ENCODE measurements at regions not wholly inside any gene's neighbourhood (a gene's known extent, or its start where the extent isn't known, plus 50 kb on each side); places are given as distances from the start of the nearest gene placed in this dataset.

- TF ChIP-seq CTCF (IDR thresholded peaks at IDR 0.05; ENCODE audit: low read depth, low read length, poor library complexity, severe bottlenecking): no peak
- no peak for TF ChIP-seq EZH2phosphoT487 (IDR thresholded peaks at IDR 0.05; ENCODE audit: borderline replicate concordance, low read length)
- Histone ChIP-seq H3K9me2 (replicated peaks; ENCODE audit: control insufficient read depth, low read length) (no peaks in the 10 kb centered on the region), H3F3A (ENCODE audit: control insufficient read depth, insufficient read depth) (no peaks in the 10 kb centered on the region), H3K4me2 (ENCODE audit: low read length) (no peak overlapping the region), H4K20me1 (ENCODE audit: control insufficient read depth, insufficient read depth, low read depth, low read length) (no peaks in the 10 kb centered on the region), H3K4me1 (ENCODE audit: control insufficient read depth, low read length) (no peaks in the 10 kb centered on the region), H3K4me3 (ENCODE audit: low read length) (no peak overlapping the region), H3K27ac (ENCODE audit: low read depth, low read length) (no peak overlapping the region), H3K36me3 (ENCODE audit: control insufficient read depth, low read length) (no peaks in the 10 kb centered on the region), H3K79me2 (ENCODE audit: control insufficient read depth, low read length) (no peaks in the 10 kb centered on the region), H3K27me3 (ENCODE audit: control insufficient read depth, low read length) (0 out of 2 replicates have a peak, but pooled peaks cover 2% of the 10 kb centered on the region), H3K9me3 (ENCODE audit: control insufficient read depth, insufficient read depth, low read length) (no peaks in the 10 kb centered on the region)
Observed at GRCh38 chr9:16106021-16106571, 553.3 kb downstream of the CCDC171 start.

GRCh38 chr9:16112116-16112515 lies 559.3 kb downstream of the CCDC171 start:
- no peaks in the 10 kb centered on the region for H3K27me3 ChIP-seq (ENCODE audit: control insufficient read depth, low read length)
- H3F3A ChIP-seq (ENCODE audit: control insufficient read depth, insufficient read depth): no peaks in the 10 kb centered on the region
- no peaks in the 10 kb centered on the region for H3K36me3 ChIP-seq (ENCODE audit: control insufficient read depth, low read length)
- no peaks in the 10 kb centered on the region for H4K20me1 ChIP-seq (ENCODE audit: control insufficient read depth, insufficient read depth, low read depth, low read length)
- no peak for TF ChIP-seq EZH2phosphoT487 (IDR thresholded peaks at IDR 0.05; ENCODE audit: borderline replicate concordance, low read length)
- TF ChIP-seq CTCF (IDR thresholded peaks at IDR 0.05; ENCODE audit: low read depth, low read length, poor library complexity, severe bottlenecking): no peak
- no peaks in the 10 kb centered on the region for H3K9me2 ChIP-seq (replicated peaks; ENCODE audit: control insufficient read depth, low read length)
- no peak overlapping the region for H3K4me2 ChIP-seq (ENCODE audit: low read length)
- H3K27ac ChIP-seq (ENCODE audit: low read depth, low read length): no peak overlapping the region
- no peaks in the 10 kb centered on the region for H3K4me1 ChIP-seq (ENCODE audit: control insufficient read depth, low read length)
- H3K9me3 ChIP-seq (ENCODE audit: control insufficient read depth, insufficient read depth, low read length): no peaks in the 10 kb centered on the region
- H3K4me3 ChIP-seq (ENCODE audit: low read length): no peak overlapping the region
- H3K79me2 ChIP-seq (ENCODE audit: control insufficient read depth, low read length): no peaks in the 10 kb centered on the region

GRCh38 chr9:16115994-16116393 lies 563.2 kb downstream of the CCDC171 start:
- Histone ChIP-seq H3K79me2 (ENCODE audit: control insufficient read depth, low read length) (no peaks in the 10 kb centered on the region), H3K27ac (ENCODE audit: low read depth, low read length) (no peak overlapping the region), H3K4me2 (ENCODE audit: low read length) (no peak overlapping the region), H3F3A (ENCODE audit: control insufficient read depth, insufficient read depth) (no peaks in the 10 kb centered on the region), H3K9me2 (replicated peaks; ENCODE audit: control insufficient read depth, low read length) (no peaks in the 10 kb centered on the region), H3K4me1 (ENCODE audit: control insufficient read depth, low read length) (no peaks in the 10 kb centered on the region), H3K9me3 (ENCODE audit: control insufficient read depth, insufficient read depth, low read length) (no peaks in the 10 kb centered on the region), H4K20me1 (ENCODE audit: control insufficient read depth, insufficient read depth, low read depth, low read length) (no peaks in the 10 kb centered on the region), H3K36me3 (ENCODE audit: control insufficient read depth, low read length) (no peaks in the 10 kb centered on the region), H3K4me3 (ENCODE audit: low read length) (no peak overlapping the region), H3K27me3 (ENCODE audit: control insufficient read depth, low read length) (no peaks in the 10 kb centered on the region)
- TF ChIP-seq CTCF (IDR thresholded peaks at IDR 0.05; ENCODE audit: low read depth, low read length, poor library complexity, severe bottlenecking): no peak
- TF ChIP-seq EZH2phosphoT487 (IDR thresholded peaks at IDR 0.05; ENCODE audit: borderline replicate concordance, low read length): no peak
